ENCODE measurements at regions not wholly inside any gene's neighbourhood (a gene's known extent, or its start where the extent isn't known, plus 50 kb on each side); places are given as distances from the start of the nearest gene placed in this dataset.

GRCh38 chr9:11618241-11618805, 1005.5 kb upstream of the PTPRD start (continued):
- TF ChIP-seq ATF2 (CRISPR knock-in tag; IDR thresholded peaks at IDR 0.05; ENCODE audit: borderline replicate concordance, low read depth) (no peak), E2F1 (CRISPR knock-in tag; IDR thresholded peaks at IDR 0.05) (no peak), ZBTB43 (CRISPR knock-in tag; IDR thresholded peaks at IDR 0.05) (no peak), NR3C1 (CRISPR knock-in tag; conservative IDR thresholded peaks at IDR 0.05; ENCODE audit: low read depth) (no peak), MAX (CRISPR knock-in tag; IDR thresholded peaks at IDR 0.05) (peak; percentile 35; the same call in 1 of the 2 replicates)

- DNase-seq (ENCODE audit: low spot score): no peak
- no peak for ATAC-seq
- Mint-ChIP-seq H3K9me3 (peaks cover 35% of the 10 kb centered on the region), H3K27ac (no peak overlapping the region), H3K27me3 (ENCODE audit: low read depth) (no peaks in the 10 kb centered on the region), H3K36me3 (peaks cover 5% of the 10 kb centered on the region; the same call in 1 of the 2 replicates), H3K4me1 (no peaks in the 10 kb centered on the region), H3K4me3 (no peak overlapping the region)
- POLR2A ChIA-PET: no interaction called here
- TF ChIP-seq AFF4 (CRISPR knock-in tag; IDR thresholded peaks at IDR 0.05; ENCODE audit: borderline replicate concordance): no peak
- TF ChIP-seq ETV6 (CRISPR knock-in tag; IDR thresholded peaks at IDR 0.05): no peak
- no peak for TF ChIP-seq PRDM15 (CRISPR knock-in tag; IDR thresholded peaks at IDR 0.05)
- no peak for TF ChIP-seq ZSCAN18 (CRISPR knock-in tag; IDR thresholded peaks at IDR 0.05)
- no peak for TF ChIP-seq ATF3 (CRISPR knock-in tag; conservative IDR thresholded peaks at IDR 0.05)
- no peak for TF ChIP-seq USF1 (CRISPR knock-in tag; IDR thresholded peaks at IDR 0.05)
- no peak for TF ChIP-seq FOXP4 (CRISPR knock-in tag; IDR thresholded peaks at IDR 0.05)
- TF ChIP-seq JUN (CRISPR knock-in tag; IDR thresholded peaks at IDR 0.05): no peak
- CTCF ChIA-PET: no interaction called here
Observed at GRCh38 chr9:11632691-11633090, 1019.9 kb upstream of the PTPRD start.
